ENCODE measurements at regions not wholly inside any gene's neighbourhood (a gene's known extent, or its start where the extent isn't known, plus 50 kb on each side); places are given as distances from the start of the nearest gene placed in this dataset.

GRCh38 chr1:82453511-82454185, 652.9 kb downstream of the ADGRL2 start:
- Histone ChIP-seq H3K4me1 (peaks cover 11% of the 10 kb centered on the region), H3K4me3 (no peak overlapping the region), H3K9me3 (0 out of 2 replicates have a peak, but pooled peaks cover 4% of the 10 kb centered on the region), H3K27me3 (ENCODE audit: low read depth) (no peaks in the 10 kb centered on the region), H3K36me3 (replicated peaks) (no peaks in the 10 kb centered on the region)
- DNase-seq (ENCODE audit: low spot score in 2 of 2), result no peak
- in situ Hi-C loops (cut with MboI; ENCODE audit: low sequenced_read_pairs), result no loop called here

DNA sequence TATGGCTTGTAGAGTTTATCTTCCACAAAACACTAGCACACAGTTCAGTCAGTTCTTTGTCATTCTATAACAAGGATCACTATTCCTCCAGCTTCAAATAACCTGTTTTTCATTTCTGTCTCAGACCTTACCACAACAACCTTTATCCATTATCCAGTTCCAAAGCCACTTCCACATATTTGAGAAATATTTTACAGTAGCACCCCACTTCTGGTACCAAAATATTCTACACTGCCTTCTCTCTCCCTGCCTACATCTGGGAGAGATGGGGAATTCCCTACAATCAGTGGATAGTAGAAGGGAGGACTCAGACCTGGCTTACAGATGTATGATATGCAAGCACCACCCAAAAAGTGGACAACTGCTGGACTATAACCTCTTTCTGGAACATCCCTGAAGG, 651.4 kb downstream of the ADGRL2 start:
- DNase-seq (ENCODE audit: low spot score in 2 of 2), result no peak
- no peaks in the 10 kb centered on the region for H3K36me3 ChIP-seq (replicated peaks)
- no peak overlapping the region for H3K4me3 ChIP-seq
- in situ Hi-C loops (cut with MboI; ENCODE audit: low sequenced_read_pairs), result no loop called here
- H3K27me3 ChIP-seq (ENCODE audit: low read depth), result no peaks in the 10 kb centered on the region
- 0 out of 2 replicates have a peak, but pooled peaks cover 4% of the 10 kb centered on the region for H3K9me3 ChIP-seq
- peaks cover 11% of the 10 kb centered on the region for H3K4me1 ChIP-seq

DNA sequence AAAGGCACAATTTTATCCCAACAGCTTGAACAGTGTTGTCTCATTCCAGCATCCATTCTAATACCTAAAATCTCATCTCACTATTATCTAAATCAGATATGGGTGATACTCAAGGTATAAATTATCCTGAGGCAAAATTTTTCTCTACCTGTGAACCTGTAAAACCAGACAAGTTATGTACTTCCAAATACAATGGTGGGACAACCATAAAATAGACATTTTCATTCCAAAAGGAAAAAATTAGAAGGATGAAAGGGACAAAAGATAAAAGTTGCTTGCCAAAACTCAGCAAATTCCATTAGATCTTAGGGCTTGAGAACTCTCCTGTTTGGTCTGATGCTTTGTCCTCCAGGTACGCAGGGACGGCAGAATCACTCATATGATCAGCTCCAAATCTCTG, 650.5 kb downstream of the ADGRL2 start:
- Histone ChIP-seq H3K36me3 (replicated peaks) (no peaks in the 10 kb centered on the region), H3K4me3 (no peak overlapping the region), H3K9me3 (0 out of 2 replicates have a peak, but pooled peaks cover 4% of the 10 kb centered on the region), H3K4me1 (peaks cover 10% of the 10 kb centered on the region), H3K27me3 (ENCODE audit: low read depth) (no peaks in the 10 kb centered on the region)
- no peak for DNase-seq (ENCODE audit: low spot score in 2 of 2)
- in situ Hi-C loops (cut with MboI; ENCODE audit: low sequenced_read_pairs), result no loop called here

DNA sequence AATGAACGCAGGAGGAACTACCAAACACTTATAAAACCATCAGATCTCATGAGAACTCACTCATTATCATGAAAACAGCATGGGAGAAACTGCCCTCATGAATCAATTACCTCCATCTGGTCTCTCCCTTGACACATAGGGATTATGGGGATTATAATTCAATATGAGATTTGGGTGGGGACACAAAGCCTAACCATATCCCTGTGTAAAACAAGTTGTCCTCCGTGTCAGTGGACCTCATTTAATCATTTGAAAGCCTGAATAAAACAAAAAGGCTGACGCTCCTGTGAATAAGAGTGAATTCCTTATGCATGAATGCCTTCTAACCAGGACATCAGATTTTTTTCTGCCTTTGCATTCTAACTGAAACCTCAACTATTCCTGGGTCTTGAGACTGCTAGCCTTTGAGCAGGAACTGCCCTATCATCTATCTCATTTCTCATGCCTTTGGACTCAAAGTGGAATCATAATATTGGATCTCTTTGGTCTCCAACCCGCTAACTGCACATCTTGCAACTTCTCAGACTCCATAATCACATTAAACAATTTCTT, 648.8 kb downstream of the ADGRL2 start:
- H3K9me3 ChIP-seq, result 0 out of 2 replicates have a peak, but pooled peaks cover 4% of the 10 kb centered on the region
- no peaks in the 10 kb centered on the region for H3K36me3 ChIP-seq (replicated peaks)
- no peaks in the 10 kb centered on the region for H3K4me1 ChIP-seq
- H3K4me3 ChIP-seq, result no peak overlapping the region
- no peak for DNase-seq (ENCODE audit: low spot score in 2 of 2)
- H3K27me3 ChIP-seq (ENCODE audit: low read depth), result no peaks in the 10 kb centered on the region
- in situ Hi-C loops (cut with MboI; ENCODE audit: low sequenced_read_pairs), result no loop called here

GRCh38 chr1:82446955-82447354, 646.2 kb downstream of the ADGRL2 start:
- no peak for DNase-seq (ENCODE audit: low spot score in 2 of 2)
- in situ Hi-C loops (cut with MboI; ENCODE audit: low sequenced_read_pairs), result no loop called here

DNA sequence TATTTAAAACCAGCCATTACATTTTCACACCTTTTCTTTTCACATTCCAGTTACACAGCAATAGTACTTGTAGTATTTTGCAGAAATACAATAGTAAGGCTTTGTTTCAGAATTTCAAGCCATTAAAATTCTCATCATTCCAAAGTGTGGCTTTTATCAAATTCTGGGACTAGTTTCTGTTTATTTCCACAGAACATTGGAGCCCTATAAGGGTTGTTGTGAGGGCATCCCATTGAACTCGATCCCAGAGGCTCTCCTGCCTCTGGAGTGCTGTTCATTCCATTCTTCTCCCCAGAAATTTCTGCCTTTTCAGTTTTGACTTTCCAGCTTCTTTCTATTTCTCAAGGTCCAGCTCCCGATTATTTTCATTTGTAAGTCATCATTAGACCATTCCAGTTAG, 645.5 kb downstream of the ADGRL2 start:
- in situ Hi-C loops (cut with MboI; ENCODE audit: low sequenced_read_pairs), result no loop called here
- Histone ChIP-seq H3K9me3 (no peaks in the 10 kb centered on the region), H3K4me3 (no peak overlapping the region), H3K4me1 (no peaks in the 10 kb centered on the region), H3K36me3 (replicated peaks) (no peaks in the 10 kb centered on the region), H3K27me3 (ENCODE audit: low read depth) (no peaks in the 10 kb centered on the region)
- DNase-seq (ENCODE audit: low spot score in 2 of 2), result no peak

More at GRCh38 chr1:82446955-82447354, 646.2 kb downstream of the ADGRL2 start:
- Histone ChIP-seq H3K4me3 (no peak overlapping the region), H3K4me1 (no peaks in the 10 kb centered on the region), H3K9me3 (0 out of 2 replicates have a peak, but pooled peaks cover 2% of the 10 kb centered on the region), H3K36me3 (replicated peaks) (no peaks in the 10 kb centered on the region), H3K27me3 (ENCODE audit: low read depth) (no peaks in the 10 kb centered on the region)

- H3K4me3 ChIP-seq, result no peak overlapping the region
- H3K4me1 ChIP-seq, result no peaks in the 10 kb centered on the region
- no peak for DNase-seq (ENCODE audit: low spot score in 2 of 2)
- H3K36me3 ChIP-seq (replicated peaks), result no peaks in the 10 kb centered on the region
- H3K27me3 ChIP-seq (ENCODE audit: low read depth), result no peaks in the 10 kb centered on the region
- H3K9me3 ChIP-seq, result no peaks in the 10 kb centered on the region
- in situ Hi-C loops (cut with MboI; ENCODE audit: low sequenced_read_pairs), result no loop called here
Observed at GRCh38 chr1:82445827-82446226, 645.1 kb downstream of the ADGRL2 start.

DNA sequence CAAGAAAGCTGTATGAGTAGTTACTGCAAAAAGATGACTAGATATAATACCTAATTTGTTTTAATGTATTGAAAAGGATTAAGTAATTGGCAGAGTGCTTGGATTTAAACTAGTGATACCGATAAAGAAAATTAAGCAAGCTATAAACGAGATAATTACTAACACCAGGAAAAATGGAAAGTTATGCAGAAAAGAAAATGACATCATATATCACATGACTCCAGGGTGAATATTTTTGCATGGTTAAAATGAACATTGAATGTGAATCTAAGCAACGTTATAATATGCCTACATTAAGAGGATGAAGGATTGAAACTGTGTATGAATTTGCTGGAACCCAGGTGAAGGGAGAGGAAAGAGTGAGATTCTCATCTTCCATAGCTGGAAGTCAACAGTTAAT, 644.4 kb downstream of the ADGRL2 start:
- Histone ChIP-seq H3K36me3 (replicated peaks) (no peaks in the 10 kb centered on the region), H3K4me3 (no peak overlapping the region), H3K4me1 (no peaks in the 10 kb centered on the region), H3K27me3 (ENCODE audit: low read depth) (no peaks in the 10 kb centered on the region), H3K9me3 (no peaks in the 10 kb centered on the region)
- in situ Hi-C loops (cut with MboI; ENCODE audit: low sequenced_read_pairs), result no loop called here
- DNase-seq (ENCODE audit: low spot score in 2 of 2), result no peak

GRCh38 chr1:82441402-82441801, 640.7 kb downstream of the ADGRL2 start:
- H3K9me3 ChIP-seq, result no peaks in the 10 kb centered on the region
- no peak overlapping the region for H3K4me3 ChIP-seq
- no peaks in the 10 kb centered on the region for H3K36me3 ChIP-seq (replicated peaks)
- no peaks in the 10 kb centered on the region for H3K27me3 ChIP-seq (ENCODE audit: low read depth)
- in situ Hi-C loops (cut with MboI; ENCODE audit: low sequenced_read_pairs), result no loop called here
- no peak for DNase-seq (ENCODE audit: low spot score in 2 of 2)
- H3K4me1 ChIP-seq, result no peaks in the 10 kb centered on the region

DNA sequence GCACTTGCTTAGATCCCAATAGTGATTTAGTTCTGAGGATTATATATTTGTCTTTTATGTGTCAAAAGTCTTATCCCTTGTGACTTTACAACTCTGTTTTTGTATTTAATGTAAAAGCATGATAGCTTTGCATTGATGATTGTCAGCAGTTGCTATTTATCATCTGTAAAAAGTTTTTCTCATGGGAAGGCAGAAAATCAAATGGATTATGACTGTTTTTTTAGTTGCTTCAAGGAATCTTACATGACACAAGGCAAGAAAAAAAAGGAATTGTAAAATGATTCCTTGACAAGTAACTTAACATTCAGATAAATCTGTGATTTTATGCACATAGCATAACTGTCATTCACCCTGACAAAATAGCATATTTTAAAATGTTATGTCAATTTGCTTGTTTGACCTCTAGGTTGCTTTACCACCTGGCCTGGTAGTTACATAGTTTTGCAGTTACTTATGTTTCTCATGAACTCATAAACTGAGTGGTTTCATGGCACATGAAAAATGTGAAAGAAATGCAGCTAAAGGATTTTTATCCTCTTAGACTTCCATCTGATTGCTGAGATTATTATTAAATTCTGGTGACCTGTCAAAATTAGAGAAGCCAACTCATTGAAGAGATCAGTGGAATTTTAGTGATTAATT, 622.6 kb downstream of the ADGRL2 start:
- no peaks in the 10 kb centered on the region for H3K27me3 ChIP-seq (ENCODE audit: low read depth)
- H3K9me3 ChIP-seq, result no peaks in the 10 kb centered on the region
- DNase-seq (ENCODE audit: low spot score in 2 of 2), result no peak
- H3K36me3 ChIP-seq (replicated peaks), result no peaks in the 10 kb centered on the region
- H3K4me1 ChIP-seq, result no peaks in the 10 kb centered on the region
- in situ Hi-C loops (cut with MboI; ENCODE audit: low sequenced_read_pairs), result no loop called here
- no peak overlapping the region for H3K4me3 ChIP-seq

- H3K27me3 ChIP-seq (ENCODE audit: low read depth), result no peaks in the 10 kb centered on the region
- H3K4me1 ChIP-seq, result no peaks in the 10 kb centered on the region
- no peaks in the 10 kb centered on the region for H3K36me3 ChIP-seq (replicated peaks)
- no peaks in the 10 kb centered on the region for H3K9me3 ChIP-seq
- no peak overlapping the region for H3K4me3 ChIP-seq
- in situ Hi-C loops (cut with MboI; ENCODE audit: low sequenced_read_pairs), result no loop called here
- no peak for DNase-seq (ENCODE audit: low spot score in 2 of 2)
Observed at GRCh38 chr1:82421782-82422181, 621.0 kb downstream of the ADGRL2 start.

- H3K36me3 ChIP-seq (replicated peaks), result no peaks in the 10 kb centered on the region
- DNase-seq (ENCODE audit: low spot score in 2 of 2), result no peak
- in situ Hi-C loops (cut with MboI; ENCODE audit: low sequenced_read_pairs), result no loop called here
- H3K27me3 ChIP-seq (ENCODE audit: low read depth), result no peaks in the 10 kb centered on the region
- no peaks in the 10 kb centered on the region for H3K9me3 ChIP-seq
- H3K4me1 ChIP-seq, result no peaks in the 10 kb centered on the region
- no peak overlapping the region for H3K4me3 ChIP-seq
Observed at GRCh38 chr1:82420584-82420983, 619.9 kb downstream of the ADGRL2 start.

GRCh38 chr1:82411605-82412004, 610.9 kb downstream of the ADGRL2 start:
- in situ Hi-C loops (cut with MboI; ENCODE audit: low sequenced_read_pairs), result no loop called here
- no peaks in the 10 kb centered on the region for H3K9me3 ChIP-seq
- DNase-seq (ENCODE audit: low spot score in 2 of 2), result no peak
- no peak overlapping the region for H3K4me3 ChIP-seq
- H3K4me1 ChIP-seq, result no peaks in the 10 kb centered on the region
- no peaks in the 10 kb centered on the region for H3K27me3 ChIP-seq (ENCODE audit: low read depth)
- no peaks in the 10 kb centered on the region for H3K36me3 ChIP-seq (replicated peaks)

DNA sequence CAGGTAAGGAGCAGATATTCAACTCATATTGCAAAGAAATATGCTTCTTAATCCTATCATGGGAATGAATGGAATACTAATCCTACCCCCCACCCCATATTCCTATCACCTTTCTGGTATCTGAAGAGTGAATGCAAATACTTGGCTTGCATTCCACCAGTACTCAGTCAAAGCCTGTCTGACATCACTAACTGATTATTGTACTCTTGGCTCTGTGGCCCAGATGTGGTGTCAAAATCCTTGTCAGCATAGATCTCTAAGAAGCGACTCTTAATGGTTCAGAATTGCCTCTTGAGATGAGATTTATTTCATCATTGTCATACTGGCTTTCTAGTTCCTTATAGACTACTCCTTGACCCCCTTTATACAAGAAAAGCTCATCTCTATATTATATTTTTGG, 604.6 kb downstream of the ADGRL2 start:
- no peaks in the 10 kb centered on the region for H3K27me3 ChIP-seq (ENCODE audit: low read depth)
- no peak overlapping the region for H3K4me3 ChIP-seq
- no peak for DNase-seq (ENCODE audit: low spot score in 2 of 2)
- no peaks in the 10 kb centered on the region for H3K9me3 ChIP-seq
- H3K36me3 ChIP-seq (replicated peaks), result no peaks in the 10 kb centered on the region
- in situ Hi-C loops (cut with MboI; ENCODE audit: low sequenced_read_pairs), result no loop called here
- no peaks in the 10 kb centered on the region for H3K4me1 ChIP-seq
